ENCODE measurements at regions not wholly inside any gene's neighbourhood (a gene's known extent, or its start where the extent isn't known, plus 50 kb on each side); places are given as distances from the start of the nearest gene placed in this dataset.
A peak's percentile ranks its signal among the peaks of the same experiment; 100 is the strongest.

DNA sequence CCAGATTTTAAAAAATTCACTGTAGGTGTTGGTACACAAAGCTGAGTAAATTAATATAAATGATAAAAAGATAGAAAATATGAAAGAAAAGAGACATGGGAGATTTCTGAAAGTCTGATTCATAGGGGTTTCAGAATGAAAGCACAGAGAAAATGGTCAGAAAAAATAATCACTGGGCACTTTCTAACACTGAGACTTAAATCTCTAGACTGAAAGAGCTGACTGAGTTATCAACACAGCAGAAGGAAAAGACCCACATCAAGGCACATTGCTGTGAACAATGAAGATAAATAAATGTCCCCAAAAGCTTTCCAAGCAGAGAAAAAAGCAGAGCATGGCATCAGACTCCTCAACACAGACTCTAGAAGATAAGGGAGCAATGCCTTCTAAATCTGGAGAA, 277.2 kb downstream of the BCL2 start:
- Mint-ChIP-seq H3K36me3 (peaks cover 11% of the 10 kb centered on the region), H3K27me3 (no peaks in the 10 kb centered on the region), H3K4me3 (no peak overlapping the region), H3K4me1 (ENCODE audit: low read depth) (peaks cover 7% of the 10 kb centered on the region), H3K27ac (no peak overlapping the region), H3K9me3 (ENCODE audit: low read depth) (peaks cover 15% of the 10 kb centered on the region)

- Mint-ChIP-seq H3K9me3 (ENCODE audit: low read depth) (peaks cover 15% of the 10 kb centered on the region), H3K27ac (peak overlapping the region; percentile 28), H3K27me3 (no peaks in the 10 kb centered on the region), H3K4me3 (no peak overlapping the region), H3K36me3 (peaks cover 11% of the 10 kb centered on the region), H3K4me1 (ENCODE audit: low read depth) (peaks cover 7% of the 10 kb centered on the region)
These were observed 278.7 kb downstream of the BCL2 start for GRCh38 chr18:63040788-63041410.

- no peak overlapping the region for H3K27ac Mint-ChIP-seq
- H3K4me1 Mint-ChIP-seq (ENCODE audit: low read depth) = peaks cover 7% of the 10 kb centered on the region
- peaks cover 9% of the 10 kb centered on the region for H3K36me3 Mint-ChIP-seq
- H3K27me3 Mint-ChIP-seq = no peaks in the 10 kb centered on the region
- H3K9me3 Mint-ChIP-seq (ENCODE audit: low read depth) = peaks cover 11% of the 10 kb centered on the region
- no peak overlapping the region for H3K4me3 Mint-ChIP-seq
These were observed 282.1 kb downstream of the BCL2 start for GRCh38 chr18:63037491-63037890.

DNA sequence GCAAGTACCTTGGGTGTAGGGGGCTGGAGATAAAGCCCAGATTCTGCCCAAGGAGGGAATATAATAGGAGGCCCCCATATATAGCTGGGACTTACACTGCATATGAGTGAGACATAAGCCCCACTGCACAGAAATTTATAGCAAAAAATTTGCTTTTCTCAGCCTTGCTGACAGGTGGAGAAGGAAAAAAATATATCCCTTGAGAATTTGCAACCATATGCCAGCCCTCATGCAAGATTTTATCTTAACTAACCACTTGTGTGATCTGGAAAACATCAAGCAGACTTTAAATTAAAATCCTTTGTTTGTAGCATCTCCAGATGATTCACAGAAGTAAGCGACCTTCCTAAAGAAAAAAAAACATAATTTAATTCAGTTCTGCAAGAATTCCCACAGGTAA, 288.2 kb downstream of the BCL2 start:
- Mint-ChIP-seq H3K4me1 (ENCODE audit: low read depth) (no peaks in the 10 kb centered on the region), H3K27me3 (peaks cover 4% of the 10 kb centered on the region), H3K36me3 (peaks cover 2% of the 10 kb centered on the region), H3K9me3 (ENCODE audit: low read depth) (no peaks in the 10 kb centered on the region), H3K4me3 (no peak overlapping the region), H3K27ac (no peak overlapping the region)
